PC-3 (cell line): ENCODE measurements at regions not wholly inside any gene's neighbourhood (a gene's known extent, or its start where the extent isn't known, plus 50 kb on each side); places are given as distances from the start of the nearest gene placed in this dataset.

ENCODE experiments used
- ATAC-seq: fragments of 200-7000 bp; cut with Tn5 transposase; 2 replicates; pipeline ENCODE4 v1.9.1; 2020; ENCODE audit warnings: mild to moderate bottlenecking, moderate library complexity
- BruUV-seq: library from RNA; stranded (reverse); fragments of 400-500 nt; replicated peaks from 2 replicates; lab custom pipeline; 2021; lab: Mats Ljungman, UMichigan
- CTCF ChIA-PET: fragments of 300-600 bp; sonication (Branson Sonifier 250); formaldehyde crosslinking; loops from one replicate; lab custom pipeline; 2022; ENCODE audit warnings: antibody characterized with exemption; lab: Charles Lee
- POLR2A ChIA-PET: fragments of 300-600 bp; sonication (Branson Sonifier 250); formaldehyde crosslinking; loops from one replicate; lab custom pipeline; 2022; ENCODE audit warnings: antibody characterized with exemption; ENCODE audit not compliant: unreplicated experiment; lab: Charles Lee
- DNase-seq: peaks from one replicate; pipeline ENCODE4 v3.0.0-alpha.2; 2015
- H2AFZ ChIP-seq: fragments of 300-600 bp; sonication (generic); 2 replicates; pipeline ENCODE4 v1.6.0; 2016; ENCODE audit warnings: antibody characterized with exemption, low read length
- H3F3A ChIP-seq: fragments of 300-600 bp; sonication (generic); one replicate; pipeline ENCODE4 v1.6.0; 2017; ENCODE audit warnings: antibody characterized with exemption, low read length, control low read depth, mild to moderate bottlenecking; ENCODE audit not compliant: unreplicated experiment
- H3K27ac ChIP-seq: fragments of 300-600 bp; sonication (generic); 2 replicates; pipeline ENCODE4 v1.5.1; 2016; ENCODE audit warnings: mild to moderate bottlenecking, low read length
- H3K27me3 ChIP-seq: fragments of 300-600 bp; sonication (generic); 2 replicates; pipeline ENCODE4 v1.6.1; 2016; ENCODE audit warnings: low read length, mixed read lengths
- H3K36me3 ChIP-seq: fragments of 300-600 bp; sonication (generic); 2 replicates; pipeline ENCODE4 v1.6.1; 2016; ENCODE audit warnings: low read depth, mixed run types, low read length, mixed read lengths
- H3K4me1 ChIP-seq: fragments of 300-600 bp; sonication (generic); 2 replicates; pipeline ENCODE4 v1.5.1; 2016; ENCODE audit warnings: low read length; ENCODE audit not compliant: insufficient read depth
- H3K4me2 ChIP-seq: fragments of 300-600 bp; sonication (generic); 2 replicates; pipeline ENCODE4 v1.6.0; 2016; ENCODE audit warnings: low read length
- H3K4me3 ChIP-seq: fragments of 300-600 bp; sonication (generic); 2 replicates; pipeline ENCODE4 v1.5.1; 2016; ENCODE audit warnings: mild to moderate bottlenecking, low read length, mixed read lengths
- H3K79me2 ChIP-seq: fragments of 300-600 bp; sonication (generic); 2 replicates; pipeline ENCODE4 v1.6.1; 2017; ENCODE audit warnings: low read length, mixed read lengths
- H3K9ac ChIP-seq: fragments of 300-600 bp; sonication (generic); 2 replicates; pipeline ENCODE4 v1.6.0; 2016; ENCODE audit warnings: mild to moderate bottlenecking, low read length
- H3K9me2 ChIP-seq: fragments of 300-600 bp; sonication (generic); replicated peaks from 2 replicates; pipeline ENCODE4 v1.6.1; 2016; ENCODE audit warnings: mixed run types, low read length, mixed read lengths
- H3K9me3 ChIP-seq: fragments of 300-600 bp; sonication (generic); 2 replicates; pipeline ENCODE4 v1.6.1; 2016; ENCODE audit warnings: low read length, mixed read lengths
- H4K20me1 ChIP-seq: fragments of 300-600 bp; sonication (generic); 2 replicates; pipeline ENCODE4 v1.6.1; 2016; ENCODE audit warnings: low read length, mixed read lengths
- EZH2 ChIP-seq: fragments of 300-600 bp; sonication (generic); IDR thresholded peaks from one replicate; pipeline ENCODE4 v1.6.1; 2017; ENCODE audit warnings: antibody characterized with exemption, mild to moderate bottlenecking, low read length; ENCODE audit not compliant: unreplicated experiment
- EZH2phosphoT487 ChIP-seq: fragments of 300-600 bp; sonication (generic); IDR thresholded peaks from 2 replicates; pipeline ENCODE4 v1.6.1; 2018; ENCODE audit warnings: mild to moderate bottlenecking, antibody characterized with exemption, low read length, borderline replicate concordance
- intact Hi-C: fragments of 100-400 bp; cut with micrococcal nuclease; formaldehyde crosslinking; loops from 2 replicates; pipeline ENCODE4 v1.9.0; 2023
- TF ChIP-seq, protein P1 (sequence below): fragments of 300-600 bp; sonication (generic); conservative IDR thresholded peaks from 2 replicates; pipeline ENCODE4 v1.5.1; 2017; ENCODE audit warnings: antibody characterized with exemption, low read depth, mild to moderate bottlenecking, low read length

DNA sequence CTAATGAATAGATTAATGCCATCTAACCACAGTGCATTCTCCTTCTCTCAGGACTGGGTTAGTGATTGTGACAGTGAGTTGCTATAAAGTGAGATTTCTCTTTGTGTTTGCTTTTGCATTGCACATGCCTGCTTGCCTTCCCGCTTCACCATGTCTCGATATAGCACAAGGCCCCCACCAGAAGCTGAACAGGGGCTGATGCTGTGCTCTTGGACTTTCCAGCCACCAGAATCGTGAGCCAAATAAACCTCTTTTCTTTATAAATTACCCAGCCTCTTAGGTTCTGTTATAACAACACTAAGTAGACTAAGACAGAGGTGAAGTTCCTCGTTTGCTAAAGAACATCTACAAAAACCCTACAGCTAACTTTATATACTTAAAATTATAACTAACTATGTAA, 173.0 kb downstream of the KIF26A start:
- no peak overlapping the region for H3K4me2 ChIP-seq
- no peak for ATAC-seq

DNA sequence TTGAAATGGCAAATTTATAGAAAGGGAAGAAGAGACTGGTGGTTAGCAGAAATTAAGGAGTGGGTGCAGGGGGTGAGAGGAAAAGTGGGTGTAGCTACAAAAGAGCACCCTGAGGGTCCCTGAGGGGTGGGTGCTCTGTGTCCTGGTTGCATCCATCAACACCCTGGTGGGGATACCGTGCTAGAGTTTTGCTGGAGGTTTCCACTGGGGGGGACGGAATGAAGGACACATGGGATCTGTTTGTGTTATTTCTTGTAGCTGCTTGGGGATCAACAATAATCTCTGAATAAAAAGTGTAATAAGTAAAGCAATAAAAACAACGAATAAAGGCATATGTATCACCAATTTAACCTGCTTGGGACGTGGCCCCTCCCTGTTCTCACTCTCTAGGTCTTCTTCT, 175.3 kb downstream of the KIF26A start:
- TF ChIP-seq, protein P1, sequence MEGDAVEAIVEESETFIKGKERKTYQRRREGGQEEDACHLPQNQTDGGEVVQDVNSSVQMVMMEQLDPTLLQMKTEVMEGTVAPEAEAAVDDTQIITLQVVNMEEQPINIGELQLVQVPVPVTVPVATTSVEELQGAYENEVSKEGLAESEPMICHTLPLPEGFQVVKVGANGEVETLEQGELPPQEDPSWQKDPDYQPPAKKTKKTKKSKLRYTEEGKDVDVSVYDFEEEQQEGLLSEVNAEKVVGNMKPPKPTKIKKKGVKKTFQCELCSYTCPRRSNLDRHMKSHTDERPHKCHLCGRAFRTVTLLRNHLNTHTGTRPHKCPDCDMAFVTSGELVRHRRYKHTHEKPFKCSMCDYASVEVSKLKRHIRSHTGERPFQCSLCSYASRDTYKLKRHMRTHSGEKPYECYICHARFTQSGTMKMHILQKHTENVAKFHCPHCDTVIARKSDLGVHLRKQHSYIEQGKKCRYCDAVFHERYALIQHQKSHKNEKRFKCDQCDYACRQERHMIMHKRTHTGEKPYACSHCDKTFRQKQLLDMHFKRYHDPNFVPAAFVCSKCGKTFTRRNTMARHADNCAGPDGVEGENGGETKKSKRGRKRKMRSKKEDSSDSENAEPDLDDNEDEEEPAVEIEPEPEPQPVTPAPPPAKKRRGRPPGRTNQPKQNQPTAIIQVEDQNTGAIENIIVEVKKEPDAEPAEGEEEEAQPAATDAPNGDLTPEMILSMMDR: no peak
- no peak for TF ChIP-seq EZH2
- no peak for TF ChIP-seq EZH2phosphoT487
- ATAC-seq: no peak
- no TSS peak for BruUV-seq
- Histone ChIP-seq H3K9me3 (no peaks in the 10 kb centered on the region), H3K9me2 (no peaks in the 10 kb centered on the region), H3K27ac (no peak overlapping the region), H3K27me3 (peaks cover 38% of the 10 kb centered on the region), H3K4me2 (no peak overlapping the region), H4K20me1 (no peaks in the 10 kb centered on the region), H3K9ac (no peak overlapping the region), H3K36me3 (no peaks in the 10 kb centered on the region), H3K79me2 (no peaks in the 10 kb centered on the region), H3K4me3 (no peak overlapping the region), H3K4me1 (no peaks in the 10 kb centered on the region), H3F3A (no peaks in the 10 kb centered on the region), H2AFZ (no peak overlapping the region)
- intact Hi-C loops: no loop called here
- no peak for DNase-seq
- ChIA-PET CTCF (no interaction called here), POLR2A (no interaction called here)

More for the DNA sequence above, 173.0 kb downstream of the KIF26A start:
- DNase-seq: no peak
- Histone ChIP-seq H3K9me3 (no peaks in the 10 kb centered on the region), H3F3A (no peaks in the 10 kb centered on the region), H3K79me2 (no peaks in the 10 kb centered on the region), H3K4me3 (no peak overlapping the region), H3K9me2 (no peaks in the 10 kb centered on the region), H3K36me3 (no peaks in the 10 kb centered on the region), H3K27me3 (peaks cover 19% of the 10 kb centered on the region), H3K4me1 (no peaks in the 10 kb centered on the region), H3K9ac (no peak overlapping the region), H3K27ac (no peak overlapping the region), H4K20me1 (no peaks in the 10 kb centered on the region), H2AFZ (no peak overlapping the region)
- no TSS peak for BruUV-seq
- POLR2A ChIA-PET: no interaction called here
- CTCF ChIA-PET: interaction anchor here (0.5 kb wide), 1 partner anchor 18 kb away, joined by 5 read pairs; no protein-coding TSS in a partner anchor
- intact Hi-C loops: no loop called here
- no peak for TF ChIP-seq EZH2
- no peak for TF ChIP-seq EZH2phosphoT487
- TF ChIP-seq, protein P1: no peak

- CTCF ChIA-PET: no interaction called here
- H3K9me3 ChIP-seq: no peaks in the 10 kb centered on the region
- no peak overlapping the region for H3K4me2 ChIP-seq
- H3K79me2 ChIP-seq: no peaks in the 10 kb centered on the region
- DNase-seq: no peak
- no peak overlapping the region for H3K27ac ChIP-seq
- H3F3A ChIP-seq: no peaks in the 10 kb centered on the region
- H3K4me3 ChIP-seq: no peak overlapping the region
- H3K4me1 ChIP-seq: no peaks in the 10 kb centered on the region
- H3K9ac ChIP-seq: no peak overlapping the region
- H2AFZ ChIP-seq: no peak overlapping the region
- H4K20me1 ChIP-seq: no peaks in the 10 kb centered on the region
- no peaks in the 10 kb centered on the region for H3K9me2 ChIP-seq
- peaks cover 44% of the 10 kb centered on the region for H3K27me3 ChIP-seq
- intact Hi-C loops: no loop called here
- BruUV-seq: no TSS peak
- POLR2A ChIA-PET: no interaction called here
- H3K36me3 ChIP-seq: no peaks in the 10 kb centered on the region
- TF ChIP-seq EZH2: no peak
- TF ChIP-seq EZH2phosphoT487: no peak
- TF ChIP-seq, protein P1: no peak
- ATAC-seq: no peak
These were observed 176.0 kb downstream of the KIF26A start for GRCh38 chr14:104314251-104314941.
